Keratinocyte (primary cell): ENCODE measurements at regions not wholly inside any gene's neighbourhood (a gene's known extent, or its start where the extent isn't known, plus 50 kb on each side); places are given as distances from the start of the nearest gene placed in this dataset.

ENCODE experiments used
- EZH2 ChIP-seq: IDR thresholded peaks from one replicate; pipeline ENCODE4 v1.6.1; 2012; ENCODE audit warnings: inconsistent platforms, mild to moderate bottlenecking, low read length, moderate library complexity
- TF ChIP-seq, protein P1 (sequence below), 3 experiments: IDR thresholded peaks in 1 of 3; conservative IDR thresholded peaks in 1 of 3; optimal IDR thresholded peaks in 1 of 3; 2 replicates in 2 of 3; 3 replicates in 1 of 3; pipeline versions ENCODE3 to v1.5.1; 2011; ENCODE audit warnings: low read length in 3 of 3, mild to moderate bottlenecking in 3 of 3, moderate library complexity in 2 of 3, control low read depth in 1 of 3, inconsistent platforms in 1 of 3; ENCODE audit not compliant: insufficient read depth in 2 of 3; ENCODE audit errors: extremely low read depth in 1 of 3

DNA sequence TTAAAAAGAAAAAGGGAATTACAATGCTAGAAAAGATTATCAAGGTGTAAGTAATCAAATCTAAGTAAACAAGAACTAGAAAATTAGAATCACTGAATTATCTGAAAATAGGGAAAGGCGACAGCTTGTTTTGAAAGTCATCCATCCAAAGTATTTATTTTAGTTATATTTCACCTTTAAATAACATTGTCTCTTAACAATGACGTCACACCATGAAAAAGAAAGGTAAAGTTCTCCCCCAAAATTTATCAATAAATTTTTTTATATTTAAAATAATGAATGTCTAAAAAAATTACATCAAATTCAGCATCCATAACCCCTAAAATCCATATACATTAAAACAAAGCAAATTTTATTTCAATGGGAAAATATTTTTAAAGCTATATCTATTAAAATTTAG is 223.2 kb downstream of the RERGL start:
- TF ChIP-seq, protein P1, sequence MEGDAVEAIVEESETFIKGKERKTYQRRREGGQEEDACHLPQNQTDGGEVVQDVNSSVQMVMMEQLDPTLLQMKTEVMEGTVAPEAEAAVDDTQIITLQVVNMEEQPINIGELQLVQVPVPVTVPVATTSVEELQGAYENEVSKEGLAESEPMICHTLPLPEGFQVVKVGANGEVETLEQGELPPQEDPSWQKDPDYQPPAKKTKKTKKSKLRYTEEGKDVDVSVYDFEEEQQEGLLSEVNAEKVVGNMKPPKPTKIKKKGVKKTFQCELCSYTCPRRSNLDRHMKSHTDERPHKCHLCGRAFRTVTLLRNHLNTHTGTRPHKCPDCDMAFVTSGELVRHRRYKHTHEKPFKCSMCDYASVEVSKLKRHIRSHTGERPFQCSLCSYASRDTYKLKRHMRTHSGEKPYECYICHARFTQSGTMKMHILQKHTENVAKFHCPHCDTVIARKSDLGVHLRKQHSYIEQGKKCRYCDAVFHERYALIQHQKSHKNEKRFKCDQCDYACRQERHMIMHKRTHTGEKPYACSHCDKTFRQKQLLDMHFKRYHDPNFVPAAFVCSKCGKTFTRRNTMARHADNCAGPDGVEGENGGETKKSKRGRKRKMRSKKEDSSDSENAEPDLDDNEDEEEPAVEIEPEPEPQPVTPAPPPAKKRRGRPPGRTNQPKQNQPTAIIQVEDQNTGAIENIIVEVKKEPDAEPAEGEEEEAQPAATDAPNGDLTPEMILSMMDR (optimal IDR thresholded peaks at IDR 0.05 in 1 of 3, IDR thresholded peaks at IDR 0.05 in 1 of 3, conservative IDR thresholded peaks at IDR 0.05 in 1 of 3; ENCODE audit: extremely low read depth in 1 of 3, insufficient read depth in 2 of 3, low read length in 3 of 3) = no peak
- no peak for TF ChIP-seq EZH2
